HG02970 (cell line): ENCODE measurements at regions not wholly inside any gene's neighbourhood (a gene's known extent, or its start where the extent isn't known, plus 50 kb on each side); places are given as distances from the start of the nearest gene placed in this dataset.
"Not testable (repeated sequence)": the region's sequence is repeated elsewhere in the genome, so short reads cannot be mapped to it uniquely, and the experiment has no call there.

Experiments used
- ATAC-seq: cut with Tn5 transposase; IDR thresholded peaks from one replicate; pipeline ENCODE4 v1.9.1; 2021; ENCODE audit warnings: mild to moderate bottlenecking, moderate library complexity, moderate number of reproducible peaks; ENCODE audit not compliant: unreplicated experiment, low FRiP score

GRCh38 chr6:40669343-40669742 is 82.2 kb upstream of the LRFN2 start:
- ATAC-seq: no peak

DNA sequence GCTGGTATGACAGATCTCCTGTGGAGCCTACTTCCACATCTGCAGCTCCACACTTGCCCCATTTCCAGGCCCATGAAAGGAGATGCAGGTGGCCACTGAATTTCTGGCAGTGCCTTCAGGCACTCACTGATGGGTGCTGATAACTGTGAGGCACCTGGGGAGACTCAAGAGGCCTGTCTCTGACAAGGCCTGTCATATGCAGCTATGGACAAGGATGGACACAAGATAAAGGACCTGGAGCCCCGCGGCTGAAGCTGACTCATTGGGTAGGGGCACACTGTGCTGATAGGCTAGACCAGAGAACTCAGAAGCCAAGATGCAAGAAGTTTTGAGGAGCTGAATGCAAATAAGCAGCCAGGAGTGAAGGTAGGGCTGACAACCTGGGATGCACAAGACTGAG is 81.0 kb upstream of the LRFN2 start:
- no peak for ATAC-seq

DNA sequence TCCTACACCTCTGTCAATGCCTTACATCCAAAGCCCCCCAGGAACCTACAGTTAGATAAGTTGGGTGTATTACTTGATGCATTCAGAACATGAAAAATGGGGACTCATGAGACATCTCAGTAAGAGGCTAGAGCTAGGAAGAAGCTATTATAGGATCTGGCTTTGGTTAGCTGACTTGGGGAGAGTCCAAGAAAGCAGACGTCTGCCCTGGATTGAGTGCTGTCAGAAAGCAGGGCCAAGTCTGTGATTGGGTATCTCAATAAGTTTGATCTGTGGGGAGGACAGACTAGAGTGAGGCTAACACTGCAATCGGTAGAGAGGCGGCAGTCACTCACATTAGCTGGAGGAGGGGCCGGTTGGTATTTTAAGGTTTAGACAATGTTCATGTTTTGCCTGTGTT is 79.4 kb upstream of the LRFN2 start:
- ATAC-seq: no peak

DNA sequence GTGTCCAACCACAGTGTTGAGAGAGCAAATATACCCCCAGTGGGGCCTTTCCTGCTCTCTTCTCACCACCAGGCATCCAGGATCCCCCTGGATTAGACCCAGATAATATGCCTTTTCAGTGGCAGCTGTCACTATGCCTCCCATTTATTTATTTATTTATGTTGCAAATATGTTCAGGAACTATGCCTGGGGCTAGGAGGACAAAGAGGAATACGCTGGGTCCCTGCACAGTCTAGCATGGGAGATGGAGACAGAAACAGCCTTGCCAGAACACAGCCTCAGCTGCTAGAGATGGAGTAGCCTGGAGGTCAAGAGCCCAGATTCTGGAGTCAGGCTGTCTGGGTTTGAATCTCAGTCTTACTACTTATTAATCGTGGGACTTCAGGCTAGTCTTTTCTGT is 74.6 kb upstream of the LRFN2 start:
- no peak for ATAC-seq

- ATAC-seq: not testable (repeated sequence)
Observed at GRCh38 chr6:40656772-40657171, 69.6 kb upstream of the LRFN2 start.

DNA sequence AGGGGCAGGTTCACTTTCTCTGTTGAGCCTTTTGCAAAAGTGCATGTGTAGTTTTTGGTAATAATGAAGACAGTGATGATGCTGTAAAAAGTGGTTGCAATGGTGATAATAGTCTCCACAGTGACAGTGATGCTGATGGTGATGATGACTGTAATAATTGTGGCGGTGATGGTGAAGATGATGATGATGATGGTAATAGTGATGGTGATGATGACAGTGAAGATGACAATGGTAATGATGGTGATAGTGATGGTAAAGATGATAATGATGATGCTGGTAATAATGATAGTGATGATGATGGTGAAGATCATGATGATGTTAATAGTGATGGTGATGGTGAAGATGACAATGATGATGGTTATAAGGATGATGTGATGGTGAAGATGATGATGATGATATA is 67.7 kb upstream of the LRFN2 start:
- no peak for ATAC-seq

GRCh38 chr6:40645043-40645442 is 57.9 kb upstream of the LRFN2 start:
- no peak for ATAC-seq

- ATAC-seq: no peak
Observed at GRCh38 chr6:40642837-40643236, 55.7 kb upstream of the LRFN2 start.

DNA sequence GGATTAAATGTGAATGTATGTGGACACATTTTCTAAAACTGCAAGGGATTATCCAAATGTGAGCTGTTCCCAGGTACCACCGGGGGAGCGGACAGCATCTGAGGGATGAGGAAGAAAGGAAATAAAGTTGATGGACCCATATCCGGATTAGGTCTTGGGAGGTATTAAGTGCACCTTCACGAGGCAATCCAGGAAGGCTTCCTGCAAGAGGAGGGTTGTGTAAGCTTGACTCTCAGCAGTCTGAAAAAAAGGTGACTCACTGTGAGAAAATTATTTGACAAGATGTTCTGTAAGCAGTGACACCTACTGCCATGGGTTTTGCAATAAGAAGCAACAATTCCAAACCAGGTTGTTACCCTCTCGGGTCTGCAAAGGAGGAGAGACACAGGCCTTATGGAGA is 55.0 kb upstream of the LRFN2 start:
- ATAC-seq: no peak

GRCh38 chr6:40640599-40641227 is 53.5 kb upstream of the LRFN2 start:
- no peak for ATAC-seq
